ENCODE measurements at regions not wholly inside any gene's neighbourhood (a gene's known extent, or its start where the extent isn't known, plus 50 kb on each side); places are given as distances from the start of the nearest gene placed in this dataset.

GRCh38 chr14:106044515-106044914, 518.1 kb downstream of the TMEM121 start:
- Histone ChIP-seq H3K9me3 (replicated peaks; ENCODE audit: control insufficient read depth, insufficient read depth, low read length) (peaks cover 8% of the 10 kb centered on the region), H2AFZ (ENCODE audit: low read depth, low read length) (no peak overlapping the region), H3K27ac (ENCODE audit: insufficient read depth, low read depth, low read length) (no peak overlapping the region), H4K20me1 (replicated peaks; ENCODE audit: control insufficient read depth, extremely low read depth, insufficient read depth, low read length) (no peaks in the 10 kb centered on the region), H3K4me3 (replicated peaks in 1 of 3; ENCODE audit: insufficient read depth in 1 of 3, low read depth in 1 of 3, low read length in 3 of 3) (no peak overlapping the region), H3K4me2 (ENCODE audit: insufficient read depth, low read length) (no peak overlapping the region), H3K9me1 (replicated peaks; ENCODE audit: control insufficient read depth, extremely low read depth, insufficient read depth, low read length) (no peaks in the 10 kb centered on the region), H3K9ac (replicated peaks; ENCODE audit: extremely low read depth, insufficient read depth, low read length) (no peak overlapping the region), H3K4me1 (ENCODE audit: control insufficient read depth, extremely low read depth, insufficient read depth, low read length) (no peaks in the 10 kb centered on the region), H3K36me3 (ENCODE audit: control insufficient read depth in 2 of 2, extremely low read depth in 1 of 2, insufficient read depth in 2 of 2, low read length in 2 of 2) (no peaks in the 10 kb centered on the region), H3K27me3 (ENCODE audit: control insufficient read depth in 2 of 2, insufficient read depth in 2 of 2, low read length in 2 of 2) (no peaks in the 10 kb centered on the region), H3K79me2 (ENCODE audit: control insufficient read depth, insufficient read depth, low read length) (no peaks in the 10 kb centered on the region)
- ChIA-PET CTCF (no interaction called here), POLR2A (no interaction called here)
- intact Hi-C loops (cut with micrococcal nuclease), result no loop called here
- dilution Hi-C loops (cut with MboI; ENCODE audit: extremely low pct_ligation_motif_present, low sequenced_read_pairs), result no loop called here
- TF ChIP-seq POLR2AphosphoS5 (IDR thresholded peaks at IDR 0.05; ENCODE audit: insufficient read depth, low read depth, low read length) (no peak), MAX (IDR thresholded peaks at IDR 0.05; ENCODE audit: insufficient read depth, insufficient read length) (no peak), POLR2A (IDR thresholded peaks at IDR 0.05; ENCODE audit: low read depth, low read length) (no peak), CTCF (IDR thresholded peaks at IDR 0.05; ENCODE audit: extremely low read depth in 1 of 2, insufficient read depth in 1 of 2, low read depth in 1 of 2, low read length in 2 of 2) (no peak), GATA2 (IDR thresholded peaks at IDR 0.05; ENCODE audit: insufficient read depth, insufficient read length, low read depth, low read length) (no peak), FOS (IDR thresholded peaks at IDR 0.05; ENCODE audit: borderline replicate concordance, insufficient read depth, low read length) (no peak), MYC (IDR thresholded peaks at IDR 0.05; ENCODE audit: low read depth, low read length) (no peak), EZH2 (IDR thresholded peaks at IDR 0.05; ENCODE audit: borderline replicate concordance, low read depth, low read length, severe bottlenecking) (no peak), JUN (IDR thresholded peaks at IDR 0.05; ENCODE audit: borderline replicate concordance, insufficient read depth, insufficient read length, low read depth) (no peak)
- no peak for FAIRE-seq
- DNase-seq (ENCODE audit: low read depth, low spot score), result no peak
- no TSS peak for BruUV-seq (replicated peaks)

Measured in endothelial cell of umbilical vein (primary cell).